GM12872 (cell line): ENCODE measurements at regions not wholly inside any gene's neighbourhood (a gene's known extent, or its start where the extent isn't known, plus 50 kb on each side); places are given as distances from the start of the nearest gene placed in this dataset.

Experiments used
- CTCF ChIP-seq: IDR thresholded peaks from 3 replicates; pipeline ENCODE4 v1.5.1; 2011; ENCODE audit warnings: low read depth, mild to moderate bottlenecking, low read length, moderate library complexity; ENCODE audit not compliant: insufficient read depth

DNA sequence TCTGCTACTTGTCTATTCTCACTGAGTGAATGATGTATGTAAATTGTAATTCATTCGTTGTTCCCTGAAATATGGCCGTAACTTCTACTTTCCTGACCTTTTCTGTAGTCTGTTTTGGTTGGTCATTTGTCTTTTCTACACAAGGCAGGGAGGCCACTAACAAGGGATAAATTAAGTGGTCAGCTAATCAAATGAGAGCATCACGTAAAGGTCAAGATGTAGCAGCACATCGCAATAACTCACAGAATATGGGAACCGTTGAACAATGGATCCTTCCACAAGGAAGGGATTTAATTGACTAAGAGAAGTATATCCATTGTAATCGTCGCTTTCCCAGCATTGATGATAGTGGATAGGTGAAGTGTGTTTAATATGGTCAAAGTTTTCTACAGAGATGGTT is 171.1 kb downstream of the DMRT2 start:
- TF ChIP-seq CTCF, result no peak

DNA sequence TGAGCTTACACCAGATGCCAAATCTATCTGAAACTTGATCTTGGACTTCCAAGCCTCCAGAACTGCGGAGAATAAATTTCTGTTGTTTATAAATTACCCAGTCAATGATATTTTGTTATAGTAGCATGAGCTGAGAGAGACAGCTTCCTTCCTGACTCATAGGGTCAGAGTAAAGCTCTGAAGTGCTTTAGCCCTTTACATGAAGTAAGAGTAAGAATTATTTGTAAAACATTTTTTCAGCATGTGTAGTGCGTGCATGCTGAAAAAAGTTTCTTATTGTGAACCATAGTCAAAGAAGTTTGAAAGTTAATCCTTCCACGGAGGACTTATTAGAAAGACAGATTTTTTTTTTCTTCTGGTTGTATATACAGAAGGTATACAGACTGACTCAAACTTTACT is 172.4 kb downstream of the DMRT2 start:
- no peak for TF ChIP-seq CTCF

GRCh38 chr9:1231998-1232919 is 182.1 kb downstream of the DMRT2 start:
- TF ChIP-seq CTCF, result no peak

DNA sequence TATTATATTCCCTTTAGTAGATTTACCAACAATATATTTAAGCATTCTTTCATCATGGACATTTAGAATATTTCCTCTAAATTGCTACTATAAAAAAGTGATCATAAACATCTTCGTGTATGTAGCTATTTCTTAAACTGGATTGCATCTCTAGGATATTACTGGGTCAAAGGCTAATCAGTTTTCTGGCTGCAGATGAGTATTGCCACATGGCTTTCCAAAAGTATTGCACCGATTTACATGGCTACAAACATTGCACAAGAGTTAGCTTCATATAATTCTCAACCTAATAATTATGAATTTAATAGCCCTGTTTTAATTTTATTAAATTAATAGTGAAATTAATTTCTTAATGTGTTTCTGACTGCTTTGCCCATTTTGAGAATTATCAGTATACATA is 183.4 kb downstream of the DMRT2 start:
- TF ChIP-seq CTCF, result no peak

DNA sequence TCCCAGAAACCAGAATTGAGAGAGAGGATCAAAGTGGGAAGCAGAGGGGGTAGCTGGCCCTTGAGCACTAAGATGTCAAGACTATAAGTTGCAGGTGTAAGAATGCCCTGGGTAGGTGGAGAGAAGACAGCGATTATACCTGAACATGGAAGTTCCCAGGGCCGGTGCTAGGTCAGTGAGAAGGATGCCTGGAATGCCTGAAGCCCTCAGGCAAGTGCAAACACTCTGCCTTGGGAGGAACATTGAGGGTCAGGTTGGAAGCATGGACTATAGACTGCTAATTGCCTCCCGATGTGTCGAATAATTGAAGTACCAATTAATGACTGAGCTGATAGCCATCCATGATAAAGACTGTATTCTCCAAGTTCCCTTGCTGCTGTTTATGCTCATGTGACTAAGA is 185.5 kb downstream of the DMRT2 start:
- TF ChIP-seq CTCF, result no peak

DNA sequence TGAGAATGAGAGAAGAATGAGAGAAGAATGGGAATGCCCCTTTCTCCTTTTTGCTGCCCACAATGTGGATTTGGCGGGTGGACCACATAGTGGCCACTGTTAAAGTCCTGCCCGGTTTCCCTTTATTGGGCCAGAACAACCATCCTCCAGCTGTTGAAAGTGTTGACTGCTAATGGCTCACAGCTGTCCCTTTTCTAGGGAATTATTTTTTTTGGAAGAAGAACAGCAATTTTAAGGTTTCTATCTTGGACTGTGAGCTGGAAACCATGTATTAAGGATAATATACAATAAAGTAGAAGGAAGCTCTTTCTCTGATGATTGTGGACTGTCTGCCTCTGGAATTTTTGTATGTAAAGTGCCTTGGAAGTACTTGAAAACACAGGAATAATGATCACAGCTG is 185.9 kb downstream of the DMRT2 start:
- TF ChIP-seq CTCF, result no peak

DNA sequence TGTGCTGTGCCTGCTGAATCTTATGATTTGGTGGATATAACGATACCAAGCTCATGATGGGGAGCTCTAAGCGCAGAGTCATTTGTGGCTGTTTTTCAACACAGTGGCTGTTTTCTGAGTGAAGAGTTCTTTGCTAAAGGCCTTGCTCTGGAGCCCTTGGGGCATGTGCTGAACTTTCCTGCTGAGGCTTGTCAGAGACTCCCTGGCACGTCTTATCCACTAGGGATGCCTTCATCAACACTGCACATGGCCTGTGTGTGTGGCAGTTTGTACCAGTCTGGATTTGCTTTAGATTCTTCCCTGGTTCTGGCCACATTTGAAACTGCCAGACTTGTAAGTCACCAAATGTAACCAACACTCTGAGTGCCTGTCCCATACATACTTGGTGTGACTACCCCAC is 188.2 kb downstream of the DMRT2 start:
- no peak for TF ChIP-seq CTCF
